ENCODE measurements at regions not wholly inside any gene's neighbourhood (a gene's known extent, or its start where the extent isn't known, plus 50 kb on each side); places are given as distances from the start of the nearest gene placed in this dataset.
"Not testable (repeated sequence)": the region's sequence is repeated elsewhere in the genome, so short reads cannot be mapped to it uniquely, and the experiment has no call there.

GRCh38 chr19:34018546-34018945 lies 153.8 kb upstream of the LSM14A start:
- TF ChIP-seq, protein P1, sequence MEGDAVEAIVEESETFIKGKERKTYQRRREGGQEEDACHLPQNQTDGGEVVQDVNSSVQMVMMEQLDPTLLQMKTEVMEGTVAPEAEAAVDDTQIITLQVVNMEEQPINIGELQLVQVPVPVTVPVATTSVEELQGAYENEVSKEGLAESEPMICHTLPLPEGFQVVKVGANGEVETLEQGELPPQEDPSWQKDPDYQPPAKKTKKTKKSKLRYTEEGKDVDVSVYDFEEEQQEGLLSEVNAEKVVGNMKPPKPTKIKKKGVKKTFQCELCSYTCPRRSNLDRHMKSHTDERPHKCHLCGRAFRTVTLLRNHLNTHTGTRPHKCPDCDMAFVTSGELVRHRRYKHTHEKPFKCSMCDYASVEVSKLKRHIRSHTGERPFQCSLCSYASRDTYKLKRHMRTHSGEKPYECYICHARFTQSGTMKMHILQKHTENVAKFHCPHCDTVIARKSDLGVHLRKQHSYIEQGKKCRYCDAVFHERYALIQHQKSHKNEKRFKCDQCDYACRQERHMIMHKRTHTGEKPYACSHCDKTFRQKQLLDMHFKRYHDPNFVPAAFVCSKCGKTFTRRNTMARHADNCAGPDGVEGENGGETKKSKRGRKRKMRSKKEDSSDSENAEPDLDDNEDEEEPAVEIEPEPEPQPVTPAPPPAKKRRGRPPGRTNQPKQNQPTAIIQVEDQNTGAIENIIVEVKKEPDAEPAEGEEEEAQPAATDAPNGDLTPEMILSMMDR (conservative IDR thresholded peaks at IDR 0.05; ENCODE audit: low read depth, low read length), result no peak
- no peak overlapping the region for H3K4me3 ChIP-seq (ENCODE audit: low read depth, low read length)
- DNase-seq (ENCODE audit: low read depth), result no peak

GRCh38 chr19:34023381-34023780 lies 148.9 kb upstream of the LSM14A start:
- TF ChIP-seq, protein P1 (conservative IDR thresholded peaks at IDR 0.05; ENCODE audit: low read depth, low read length), result no peak
- H3K4me3 ChIP-seq (ENCODE audit: low read depth, low read length), result no peak overlapping the region
- no peak for DNase-seq (ENCODE audit: low read depth)

DNA sequence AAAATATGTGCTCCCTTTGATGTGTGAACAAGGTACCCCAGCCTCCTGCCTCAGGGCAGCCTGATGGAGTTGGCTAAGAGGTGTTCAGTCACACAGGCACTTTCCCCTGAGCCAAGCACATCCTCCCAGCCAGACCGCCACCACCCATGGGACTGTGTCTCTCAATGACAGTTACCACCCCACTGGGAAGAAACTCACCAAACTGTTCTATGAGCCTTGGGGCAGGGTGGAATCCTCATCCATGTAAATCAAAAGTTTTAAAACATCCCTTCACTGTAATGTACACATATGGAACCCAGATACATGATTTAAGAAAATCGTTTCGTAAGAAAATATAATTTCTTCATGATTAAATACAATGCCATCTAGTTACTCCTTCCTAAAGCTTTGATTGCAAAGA lies 138.4 kb upstream of the LSM14A start:
- H3K4me3 ChIP-seq (ENCODE audit: low read depth, low read length), result no peak overlapping the region
- TF ChIP-seq, protein P1 (conservative IDR thresholded peaks at IDR 0.05; ENCODE audit: low read depth, low read length), result no peak
- DNase-seq (ENCODE audit: low read depth), result no peak

- no peak overlapping the region for H3K4me3 ChIP-seq (ENCODE audit: low read depth, low read length)
- TF ChIP-seq, protein P1 (conservative IDR thresholded peaks at IDR 0.05; ENCODE audit: low read depth, low read length), result no peak
- DNase-seq (ENCODE audit: low read depth), result no peak
Measured at GRCh38 chr19:34034318-34034846, 137.9 kb upstream of the LSM14A start.

DNA sequence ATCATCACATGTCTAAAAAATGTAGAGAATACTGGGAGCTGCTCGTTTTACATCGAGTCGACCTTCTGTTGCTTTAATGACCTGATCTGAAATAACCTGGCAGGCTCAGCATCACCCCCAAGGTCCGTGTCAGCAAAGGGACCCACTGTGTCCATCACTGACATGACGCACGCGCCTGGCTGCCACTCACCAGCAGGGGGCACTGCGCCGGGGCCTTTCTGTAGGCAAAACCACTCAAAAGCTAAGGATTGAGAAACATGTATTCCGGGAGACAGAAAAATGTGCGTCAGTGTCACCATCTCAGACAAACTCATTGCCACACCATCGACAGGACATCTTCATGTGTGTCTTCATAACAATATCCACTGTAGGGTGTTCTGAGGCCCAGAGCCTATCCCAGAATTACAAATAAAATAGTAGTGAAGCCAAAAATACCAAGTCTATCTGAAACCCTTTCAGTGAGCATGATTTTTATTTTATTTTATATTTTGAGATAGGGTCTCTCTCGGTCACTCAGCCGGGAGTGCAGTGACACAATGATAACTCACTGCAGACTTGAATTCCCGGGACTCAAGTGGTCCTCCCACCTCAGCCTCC lies 130.3 kb upstream of the LSM14A start:
- TF ChIP-seq, protein P1 (conservative IDR thresholded peaks at IDR 0.05; ENCODE audit: low read depth, low read length), result peak; percentile 89
- H3K4me3 ChIP-seq (ENCODE audit: low read depth, low read length), result no peak overlapping the region
- DNase-seq (ENCODE audit: low read depth), result no peak

DNA sequence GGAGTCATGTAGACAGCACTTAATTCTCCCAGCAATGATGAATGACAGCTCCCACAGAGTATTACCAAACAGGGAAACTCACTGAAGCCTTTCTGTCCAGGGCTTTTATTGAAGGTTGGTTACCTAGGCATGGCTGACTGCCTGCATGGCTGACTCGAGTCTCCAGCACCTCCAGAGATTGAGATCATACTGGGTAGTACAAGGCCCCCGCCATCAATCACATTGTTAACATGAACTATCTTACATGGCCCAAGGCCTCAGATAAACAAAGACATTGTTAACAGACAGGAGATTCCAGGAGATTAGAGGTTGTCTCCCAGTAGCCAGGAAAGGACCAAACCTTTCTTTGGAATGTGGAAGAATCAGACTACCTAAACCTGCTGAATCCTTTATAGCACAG lies 128.3 kb upstream of the LSM14A start:
- TF ChIP-seq, protein P1 (conservative IDR thresholded peaks at IDR 0.05; ENCODE audit: low read depth, low read length), result no peak
- no peak overlapping the region for H3K4me3 ChIP-seq (ENCODE audit: low read depth, low read length)
- no peak for DNase-seq (ENCODE audit: low read depth)

DNA sequence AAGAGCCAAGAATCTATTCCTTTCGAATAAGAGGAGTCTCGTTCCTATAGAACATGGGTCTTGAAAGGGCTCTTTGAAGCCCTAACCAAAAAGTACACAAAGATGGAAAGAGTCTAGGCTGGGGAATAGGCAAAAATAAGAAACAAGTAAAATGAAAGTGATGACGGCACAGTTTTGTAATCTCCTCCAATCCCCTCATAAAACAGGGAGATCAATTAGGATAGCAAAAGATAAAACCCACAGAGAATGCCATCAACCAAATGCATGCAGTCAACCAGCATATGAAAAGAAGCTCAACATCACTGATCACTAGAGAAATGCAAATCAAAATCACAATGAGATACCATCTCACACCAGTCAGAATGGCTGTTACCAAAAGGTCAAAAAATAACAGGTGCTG lies 122.4 kb upstream of the LSM14A start:
- TF ChIP-seq, protein P1 (conservative IDR thresholded peaks at IDR 0.05; ENCODE audit: low read depth, low read length), result no peak
- DNase-seq (ENCODE audit: low read depth), result no peak
- H3K4me3 ChIP-seq (ENCODE audit: low read depth, low read length), result no peak overlapping the region

- not testable (repeated sequence) for H3K4me3 ChIP-seq (ENCODE audit: low read depth, low read length); DNase-seq (ENCODE audit: low read depth)
Measured at GRCh38 chr19:34050430-34050829, 121.9 kb upstream of the LSM14A start.

Measured in epithelial cell of proximal tubule (primary cell).